Testis (tissue), 2 donors: ENCODE measurements at regions not wholly inside any gene's neighbourhood (a gene's known extent, or its start where the extent isn't known, plus 50 kb on each side); places are given as distances from the start of the nearest gene placed in this dataset.

Experiments used
- DNase-seq: peaks from one replicate; pipeline ENCODE4 v3.0.0-alpha.2; 2019
- H3K27ac ChIP-seq, 2 donors: fragments of 200-600 bp; sonication (generic); one replicate each; pipeline ENCODE4 v1.5.1; 2019
- H3K27me3 ChIP-seq: fragments of 200-600 bp; sonication (generic); one replicate; pipeline ENCODE4 v1.5.1; 2019
- H3K36me3 ChIP-seq: fragments of 200-600 bp; sonication (generic); one replicate; pipeline ENCODE4 v1.5.1; 2017; ENCODE audit warnings: low read depth; ENCODE audit errors: missing control alignments
- H3K4me1 ChIP-seq: fragments of 200-600 bp; sonication (generic); one replicate; pipeline ENCODE4 v1.5.1; 2019
- H3K4me3 ChIP-seq, 2 donors: fragments of 200-600 bp; sonication (generic); one replicate each; pipeline ENCODE4 v1.5.1; 2017 to 2019
- H3K9me3 ChIP-seq: fragments of 200-600 bp; sonication (generic); one replicate; pipeline ENCODE4 v1.5.1; 2017
- CTCF ChIP-seq, 3 experiments: fragments of 450-650 bp in 2 of 3; fragments of 200-600 bp in 1 of 3; sonication (generic) in 1 of 3; IDR thresholded peaks; one replicate each; pipeline ENCODE4 v1.5.1; 2016 to 2019; ENCODE audit warnings: antibody characterized with exemption in 3 of 3, mild to moderate bottlenecking in 2 of 3, moderate library complexity in 1 of 3
- POLR2A ChIP-seq: fragments of 450-650 bp; IDR thresholded peaks from one replicate; pipeline ENCODE4 v1.6.1; 2017; ENCODE audit warnings: antibody characterized with exemption, mild to moderate bottlenecking, moderate library complexity
- whole genome bisulfite sequencing, 2 donors: methylation state at CpG; one replicate each; pipeline ENCODE4 v1.1.5; 2018; 5-methylcytosine and 5-hydroxymethylcytosine counted together
- intact Hi-C: fragments of 100-400 bp; cut with DNase I; formaldehyde crosslinking; loops from one replicate; pipeline ENCODE4 v1.15.1; 2023; ENCODE audit warnings: low total_unique reads

GRCh38 chr16:26189536-26189935, 497.8 kb downstream of the HS3ST4 start:
- Histone ChIP-seq H3K4me1 (no peaks in the 10 kb centered on the region), H3K27me3 (no peaks in the 10 kb centered on the region), H3K9me3 (no peaks in the 10 kb centered on the region), H3K36me3 (no peaks in the 10 kb centered on the region), H3K27ac (no peak overlapping the region), H3K4me3 (no peak overlapping the region)
- intact Hi-C loops: no loop called here
- TF ChIP-seq CTCF (IDR thresholded peaks at IDR 0.05): no peak
- no peak for TF ChIP-seq POLR2A
- 24 to 40% methylated on average over 6 of the region's 6 CpGs for WGBS, 2 donors
- no peak for DNase-seq

- H3K9me3 ChIP-seq: no peaks in the 10 kb centered on the region
- H3K36me3 ChIP-seq: no peaks in the 10 kb centered on the region
- intact Hi-C loops: no loop called here
- no peaks in the 10 kb centered on the region for H3K4me1 ChIP-seq
- TF ChIP-seq CTCF (IDR thresholded peaks at IDR 0.05) (no peak), POLR2A (no peak)
- WGBS, 2 donors: 92 to 96% methylated on average over 3 of the region's 3 CpGs
- no peak overlapping the region for H3K27ac ChIP-seq
- H3K4me3 ChIP-seq: no peak overlapping the region
- no peaks in the 10 kb centered on the region for H3K27me3 ChIP-seq
- DNase-seq: no peak
Observed at GRCh38 chr16:26194526-26194925, 502.8 kb downstream of the HS3ST4 start.

- no peak for TF ChIP-seq CTCF (IDR thresholded peaks at IDR 0.05)
- no peak for TF ChIP-seq POLR2A
- H3K4me1 ChIP-seq: no peaks in the 10 kb centered on the region
- H3K27ac ChIP-seq: no peak overlapping the region
- no peak for DNase-seq
- H3K36me3 ChIP-seq: no peaks in the 10 kb centered on the region
- no peaks in the 10 kb centered on the region for H3K27me3 ChIP-seq
- 80 to 81% methylated on average over 3 of the region's 3 CpGs for WGBS, 2 donors
- no peak overlapping the region for H3K4me3 ChIP-seq
- no peaks in the 10 kb centered on the region for H3K9me3 ChIP-seq
- intact Hi-C loops: no loop called here
Observed at GRCh38 chr16:26195225-26195624, 503.5 kb downstream of the HS3ST4 start.

- Histone ChIP-seq H3K4me1 (no peaks in the 10 kb centered on the region), H3K36me3 (no peaks in the 10 kb centered on the region), H3K9me3 (no peaks in the 10 kb centered on the region), H3K4me3 (no peak overlapping the region), H3K27me3 (no peaks in the 10 kb centered on the region), H3K27ac (no peak overlapping the region)
- intact Hi-C loops: no loop called here
- no peak for TF ChIP-seq CTCF (IDR thresholded peaks at IDR 0.05)
- no peak for TF ChIP-seq POLR2A
- no peak for DNase-seq
- WGBS, 2 donors: 82 to 84% methylated on average over 3 of the region's 3 CpGs
Observed at GRCh38 chr16:26196310-26196709, 504.6 kb downstream of the HS3ST4 start.

GRCh38 chr16:26196802-26197201, 505.0 kb downstream of the HS3ST4 start:
- Histone ChIP-seq H3K4me1 (no peaks in the 10 kb centered on the region), H3K36me3 (no peaks in the 10 kb centered on the region), H3K27me3 (no peaks in the 10 kb centered on the region), H3K27ac (no peak overlapping the region), H3K9me3 (no peaks in the 10 kb centered on the region), H3K4me3 (no peak overlapping the region)
- TF ChIP-seq CTCF (IDR thresholded peaks at IDR 0.05): no peak
- TF ChIP-seq POLR2A: no peak
- DNase-seq: no peak
- 47 to 53% methylated on average over 2 of the region's 2 CpGs for WGBS, 2 donors
- intact Hi-C loops: no loop called here
